ENCODE measurements at regions not wholly inside any gene's neighbourhood (a gene's known extent, or its start where the extent isn't known, plus 50 kb on each side); places are given as distances from the start of the nearest gene placed in this dataset.

DNA sequence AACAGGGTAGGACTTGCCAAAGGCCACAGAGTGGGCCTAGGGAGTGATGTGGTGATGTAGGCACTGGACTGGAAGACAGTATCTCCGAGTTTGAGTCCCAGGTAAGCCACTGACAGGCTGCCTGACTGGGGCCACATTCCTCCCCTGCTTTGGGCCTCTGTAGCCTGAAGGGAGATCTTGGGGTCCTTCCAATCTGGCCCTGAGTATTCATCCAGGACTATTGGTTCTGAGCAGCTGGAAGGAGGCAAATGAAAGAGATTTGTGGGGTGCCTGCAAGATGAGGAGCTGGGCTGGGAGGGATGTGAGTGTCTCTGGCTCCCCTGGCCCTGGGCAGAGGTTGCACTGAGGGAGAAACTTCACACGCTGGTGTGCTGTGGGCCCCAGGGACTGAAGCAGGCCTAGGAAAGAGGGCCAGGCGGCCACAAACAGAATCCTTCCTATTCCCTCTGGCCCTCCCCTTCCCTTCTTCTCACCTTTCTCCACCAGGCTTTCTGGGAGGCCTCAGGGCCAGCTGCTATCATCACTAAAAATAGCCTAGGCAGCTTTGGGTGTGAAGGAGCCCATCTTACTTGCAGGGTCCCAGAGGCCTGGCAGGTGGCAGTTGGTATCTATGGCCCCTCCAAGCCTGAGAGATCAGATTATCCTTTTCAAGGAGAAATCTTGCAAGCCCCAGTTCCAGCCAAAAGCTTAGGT lies 70.1 kb downstream of the PJA1 start:
- TF ChIP-seq, protein P1, sequence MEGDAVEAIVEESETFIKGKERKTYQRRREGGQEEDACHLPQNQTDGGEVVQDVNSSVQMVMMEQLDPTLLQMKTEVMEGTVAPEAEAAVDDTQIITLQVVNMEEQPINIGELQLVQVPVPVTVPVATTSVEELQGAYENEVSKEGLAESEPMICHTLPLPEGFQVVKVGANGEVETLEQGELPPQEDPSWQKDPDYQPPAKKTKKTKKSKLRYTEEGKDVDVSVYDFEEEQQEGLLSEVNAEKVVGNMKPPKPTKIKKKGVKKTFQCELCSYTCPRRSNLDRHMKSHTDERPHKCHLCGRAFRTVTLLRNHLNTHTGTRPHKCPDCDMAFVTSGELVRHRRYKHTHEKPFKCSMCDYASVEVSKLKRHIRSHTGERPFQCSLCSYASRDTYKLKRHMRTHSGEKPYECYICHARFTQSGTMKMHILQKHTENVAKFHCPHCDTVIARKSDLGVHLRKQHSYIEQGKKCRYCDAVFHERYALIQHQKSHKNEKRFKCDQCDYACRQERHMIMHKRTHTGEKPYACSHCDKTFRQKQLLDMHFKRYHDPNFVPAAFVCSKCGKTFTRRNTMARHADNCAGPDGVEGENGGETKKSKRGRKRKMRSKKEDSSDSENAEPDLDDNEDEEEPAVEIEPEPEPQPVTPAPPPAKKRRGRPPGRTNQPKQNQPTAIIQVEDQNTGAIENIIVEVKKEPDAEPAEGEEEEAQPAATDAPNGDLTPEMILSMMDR (conservative IDR thresholded peaks at IDR 0.05; ENCODE audit: control insufficient read depth, insufficient read depth, low read depth, low read length): no peak
- H3K4me3 ChIP-seq (ENCODE audit: control insufficient read depth, low read depth, low read length): no peak overlapping the region
- DNase-seq (ENCODE audit: low read depth): no peak

DNA sequence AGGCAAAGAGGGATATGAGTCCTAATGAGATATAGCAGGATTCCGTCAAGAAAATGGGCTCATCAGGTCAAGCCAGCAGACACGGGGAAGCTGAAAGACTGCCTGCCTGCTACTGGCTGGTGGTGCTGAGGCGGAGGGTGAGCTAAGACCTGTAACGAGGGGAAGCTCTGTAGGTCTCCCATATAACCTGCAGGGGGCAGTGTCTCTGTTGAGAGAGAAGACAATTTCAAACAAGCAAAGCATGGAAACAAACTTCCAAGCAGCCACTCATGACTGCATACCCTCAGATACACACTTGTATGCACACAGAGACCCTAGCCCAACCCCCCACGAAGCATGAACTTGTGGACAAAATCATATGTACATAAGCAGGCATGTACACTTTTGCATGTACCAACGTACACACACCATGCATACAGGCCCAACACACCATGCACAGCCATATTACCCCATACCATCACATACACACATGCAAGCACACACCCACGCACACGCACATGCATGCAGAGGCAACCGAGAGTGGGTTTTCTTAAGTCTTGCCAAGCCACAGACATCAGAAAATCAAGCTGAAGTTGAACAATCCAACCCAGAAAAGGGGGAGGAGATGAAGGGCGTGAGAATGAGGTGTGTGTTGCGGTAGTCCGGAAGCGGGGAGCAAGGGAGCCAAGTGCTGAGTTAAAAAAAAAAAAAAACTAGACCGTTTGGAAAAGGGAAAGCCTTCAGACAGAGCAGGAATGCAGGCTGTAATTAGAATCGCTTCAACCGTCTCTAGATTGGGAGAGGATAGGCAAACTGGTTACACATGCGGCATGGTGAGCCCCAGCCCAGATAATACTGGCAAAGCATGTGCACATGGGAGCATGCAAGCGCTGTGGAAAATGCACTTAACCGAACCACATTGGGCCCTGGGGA lies 71.0 kb downstream of the PJA1 start:
- H3K4me3 ChIP-seq (ENCODE audit: control insufficient read depth, low read depth, low read length): no peak overlapping the region
- TF ChIP-seq, protein P1 (conservative IDR thresholded peaks at IDR 0.05; ENCODE audit: control insufficient read depth, insufficient read depth, low read depth, low read length): peak; percentile 61
- DNase-seq (ENCODE audit: low read depth): peak; percentile 63

DNA sequence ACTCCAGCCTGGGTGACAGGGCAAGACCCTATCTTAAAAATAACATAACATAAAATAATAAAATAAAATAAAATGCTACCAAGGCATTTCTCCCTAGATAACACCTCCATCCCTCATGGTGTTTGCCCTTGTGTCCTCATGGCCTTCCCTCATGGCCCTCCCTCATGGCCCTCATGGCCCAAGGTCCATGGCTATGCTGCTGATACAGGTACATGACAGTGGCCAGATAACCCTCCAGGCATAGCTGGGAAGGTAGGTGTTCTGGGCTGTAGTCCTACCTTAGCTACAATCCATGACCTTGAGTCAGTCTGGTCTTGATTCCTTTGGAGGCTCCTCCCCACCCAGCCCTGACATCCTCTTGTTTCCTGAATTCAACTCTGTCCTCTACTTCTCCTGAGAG lies 75.2 kb downstream of the PJA1 start:
- TF ChIP-seq, protein P1 (conservative IDR thresholded peaks at IDR 0.05; ENCODE audit: control insufficient read depth, insufficient read depth, low read depth, low read length): no peak
- DNase-seq (ENCODE audit: low read depth): no peak
- no peak overlapping the region for H3K4me3 ChIP-seq (ENCODE audit: control insufficient read depth, low read depth, low read length)

DNA sequence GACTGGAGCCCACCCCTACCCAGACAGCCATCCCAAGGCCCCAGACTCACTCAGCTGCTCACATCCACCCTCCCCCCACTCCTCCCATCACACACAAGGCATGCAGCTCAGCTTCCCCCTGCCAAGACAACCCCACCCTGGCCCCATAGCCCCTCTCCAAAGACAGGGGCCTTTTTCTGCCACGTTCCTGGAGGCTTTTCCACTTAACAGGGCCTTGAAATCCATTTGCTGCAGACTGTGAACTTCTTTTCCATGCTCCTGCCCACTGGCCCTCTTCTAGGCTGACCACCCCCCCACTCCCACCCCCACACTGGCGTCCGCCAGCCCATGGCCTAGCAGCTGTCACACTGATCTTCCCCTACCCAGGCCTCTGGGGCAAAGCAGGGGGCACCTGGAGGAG lies 76.0 kb downstream of the PJA1 start:
- DNase-seq (ENCODE audit: low read depth): no peak
- H3K4me3 ChIP-seq (ENCODE audit: control insufficient read depth, low read depth, low read length): no peak overlapping the region
- TF ChIP-seq, protein P1 (conservative IDR thresholded peaks at IDR 0.05; ENCODE audit: control insufficient read depth, insufficient read depth, low read depth, low read length): no peak

DNA sequence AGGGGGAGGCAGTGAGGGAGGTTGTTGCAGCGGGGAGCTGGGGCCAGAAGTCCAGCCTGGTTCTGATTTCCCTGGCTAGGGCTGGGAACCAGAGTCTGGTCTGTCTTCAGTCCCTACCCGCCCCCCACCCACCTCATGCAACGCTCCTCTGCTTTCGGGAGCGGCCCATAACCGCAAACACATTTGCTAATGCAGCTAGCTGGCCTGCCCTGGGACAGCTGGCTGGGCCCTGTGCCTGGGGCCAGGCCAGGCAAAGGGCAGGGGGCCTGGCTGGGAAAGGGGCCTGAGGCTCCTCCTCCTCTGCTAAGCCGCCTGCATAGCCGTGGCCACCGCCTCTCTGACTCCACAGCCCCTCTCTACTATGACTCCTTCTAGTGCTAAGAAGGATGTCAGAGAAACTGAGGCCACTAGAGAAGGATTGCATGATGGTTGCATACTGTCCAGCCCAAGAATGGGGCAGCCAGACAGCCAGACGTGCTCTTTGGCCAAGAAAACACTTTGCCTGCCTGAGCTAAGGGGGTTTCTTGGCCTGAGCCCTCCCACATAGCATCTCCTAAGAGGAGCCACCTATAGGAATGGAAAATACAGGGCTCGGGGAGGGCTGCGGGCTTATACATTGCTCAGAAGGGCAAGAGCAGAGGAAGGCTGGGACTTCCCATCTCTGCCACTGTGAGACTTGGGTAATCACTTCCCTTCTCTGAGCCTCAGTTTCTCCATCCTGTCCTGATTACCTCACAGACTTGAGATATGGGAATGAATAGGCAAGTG lies 76.9 kb downstream of the PJA1 start:
- DNase-seq (ENCODE audit: low read depth): peak; percentile 24
- no peak overlapping the region for H3K4me3 ChIP-seq (ENCODE audit: control insufficient read depth, low read depth, low read length)
- TF ChIP-seq, protein P1 (conservative IDR thresholded peaks at IDR 0.05; ENCODE audit: control insufficient read depth, insufficient read depth, low read depth, low read length): no peak

DNA sequence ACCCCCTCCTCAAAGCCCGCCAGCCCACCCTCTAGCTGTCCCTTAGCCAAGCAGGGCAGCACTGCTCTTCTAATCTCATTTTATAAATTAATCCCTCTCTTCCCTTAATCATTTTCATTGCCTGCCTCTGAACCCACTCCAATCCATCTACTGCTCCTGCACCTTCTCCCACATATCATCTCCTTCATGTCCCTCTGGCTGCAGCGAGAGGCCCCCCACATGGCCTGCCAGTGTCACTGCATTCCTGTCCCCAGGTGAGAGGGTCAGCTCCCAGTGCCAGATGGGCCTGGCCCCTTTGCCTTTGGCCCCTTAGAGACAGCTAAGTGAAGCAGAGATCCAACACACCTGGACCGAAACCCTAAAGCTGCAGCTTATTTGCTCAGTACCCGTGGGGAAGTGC lies 79.4 kb downstream of the PJA1 start:
- no peak for DNase-seq (ENCODE audit: low read depth)
- no peak overlapping the region for H3K4me3 ChIP-seq (ENCODE audit: control insufficient read depth, low read depth, low read length)
- TF ChIP-seq, protein P1 (conservative IDR thresholded peaks at IDR 0.05; ENCODE audit: control insufficient read depth, insufficient read depth, low read depth, low read length): no peak
